Activated gamma-delta T cell treated with anti-CD3 and anti-CD28 coated beads, Interleukin-2, amount 50 U/mL, for 16 hours (primary cell): ENCODE measurements at regions not wholly inside any gene's neighbourhood (a gene's known extent, or its start where the extent isn't known, plus 50 kb on each side); places are given as distances from the start of the nearest gene placed in this dataset.

Experiments
- DNase-seq: peaks from one replicate; pipeline ENCODE4 v3.0.0-alpha.2; 2020; ENCODE audit warnings: low read depth

- no peak for DNase-seq
Measured at GRCh38 chr6:169046483-169047192, 207.0 kb downstream of the THBS2 start.

GRCh38 chr6:169046021-169046420, 207.6 kb downstream of the THBS2 start:
- DNase-seq = no peak

GRCh38 chr6:169045486-169045885, 208.2 kb downstream of the THBS2 start:
- no peak for DNase-seq

- DNase-seq = no peak
Measured at GRCh38 chr6:169044381-169045230, 209.0 kb downstream of the THBS2 start.

- DNase-seq = no peak
Measured at GRCh38 chr6:169042061-169042460, 211.6 kb downstream of the THBS2 start.

GRCh38 chr6:169041078-169041477, 212.6 kb downstream of the THBS2 start:
- DNase-seq = no peak

GRCh38 chr6:169038691-169039090, 215.0 kb downstream of the THBS2 start:
- no peak for DNase-seq

GRCh38 chr6:169035385-169036240, 218.0 kb downstream of the THBS2 start:
- DNase-seq = no peak

GRCh38 chr6:169034516-169035167, 219.0 kb downstream of the THBS2 start:
- no peak for DNase-seq

GRCh38 chr6:169029861-169030260, 223.8 kb downstream of the THBS2 start:
- no peak for DNase-seq

GRCh38 chr6:169028343-169028742, 225.3 kb downstream of the THBS2 start:
- no peak for DNase-seq

GRCh38 chr6:169026175-169026574, 227.5 kb downstream of the THBS2 start:
- DNase-seq = no peak

- DNase-seq = no peak
Measured at GRCh38 chr6:169024047-169024660, 229.5 kb downstream of the THBS2 start.

GRCh38 chr6:169023161-169023874, 230.3 kb downstream of the THBS2 start:
- no peak for DNase-seq

- no peak for DNase-seq
Measured at GRCh38 chr6:169022079-169022478, 231.6 kb downstream of the THBS2 start.

GRCh38 chr6:169020821-169021220, 232.8 kb downstream of the THBS2 start:
- DNase-seq = no peak

GRCh38 chr6:169019727-169020491, 233.7 kb downstream of the THBS2 start:
- DNase-seq = no peak

GRCh38 chr6:169019111-169019510, 234.5 kb downstream of the THBS2 start:
- DNase-seq = no peak

- no peak for DNase-seq
Measured at GRCh38 chr6:169016758-169017157, 236.9 kb downstream of the THBS2 start.
